ENCODE measurements at regions not wholly inside any gene's neighbourhood (a gene's known extent, or its start where the extent isn't known, plus 50 kb on each side); places are given as distances from the start of the nearest gene placed in this dataset.

- DNase-seq, result no peak
Measured at GRCh38 chr2:147711031-147711430, 133.8 kb upstream of the ACVR2A start.

- no peak for DNase-seq
Measured at GRCh38 chr2:147709655-147710054, 135.2 kb upstream of the ACVR2A start.

DNA sequence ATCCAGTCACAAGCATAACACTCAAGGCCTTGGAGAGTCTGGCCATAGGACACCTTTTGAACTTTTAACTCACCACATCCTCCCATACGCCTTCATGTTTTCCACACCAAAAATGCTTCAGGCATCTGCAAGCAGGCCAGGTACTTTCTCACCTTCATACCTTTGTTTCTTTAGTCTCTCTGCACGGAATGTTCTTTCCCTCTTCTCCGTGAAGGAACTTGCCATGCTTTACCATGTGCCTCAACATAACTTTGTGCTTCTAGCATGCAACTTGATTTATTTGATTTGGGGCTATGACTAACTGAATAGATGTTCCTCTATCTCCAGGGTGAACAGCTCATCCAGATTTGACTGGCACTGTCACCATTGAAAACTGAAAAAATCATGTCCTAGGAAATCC is 141.7 kb upstream of the ACVR2A start:
- no peak for DNase-seq

GRCh38 chr2:147698166-147698565 is 146.7 kb upstream of the ACVR2A start:
- DNase-seq, result no peak

- no peak for DNase-seq
Measured at GRCh38 chr2:147696426-147696825, 148.4 kb upstream of the ACVR2A start.

DNA sequence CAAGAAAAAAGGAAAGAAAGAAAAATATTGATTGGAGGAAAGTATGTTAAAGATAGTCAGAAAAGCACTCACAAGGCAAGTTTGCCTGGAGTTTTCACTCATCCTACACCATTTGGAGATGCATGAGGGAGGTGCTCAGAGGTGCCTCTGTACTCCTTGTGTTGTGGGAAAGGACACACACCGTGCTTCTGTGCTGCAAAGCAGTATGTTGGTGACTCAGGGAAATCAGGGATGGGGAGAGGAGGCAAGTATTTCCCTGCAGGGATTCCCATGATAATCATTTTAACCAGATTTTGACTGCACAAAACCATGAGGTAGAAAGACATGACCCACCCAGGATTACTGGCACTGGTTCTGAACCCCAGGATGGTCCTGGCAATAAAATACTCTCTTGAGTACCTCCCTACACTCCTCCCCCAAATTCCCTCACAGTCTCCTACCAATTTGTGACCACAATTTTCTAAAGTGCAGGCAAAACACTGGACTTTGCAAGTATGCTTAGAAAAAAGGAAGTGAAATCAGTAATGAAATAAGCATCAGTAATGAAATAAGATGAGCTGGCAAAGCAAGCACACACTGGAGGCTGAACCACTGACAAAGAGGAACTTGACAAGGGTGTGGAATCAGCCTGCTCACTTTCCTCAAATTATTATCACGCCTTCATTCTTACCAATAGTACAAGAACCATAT is 155.5 kb upstream of the ACVR2A start:
- DNase-seq, result peak in 2 of 3 donors; percentile 1 to 22

GRCh38 chr2:147688242-147688641 is 156.6 kb upstream of the ACVR2A start:
- DNase-seq, result peak in 1 of 3 donors; percentile 55

DNA sequence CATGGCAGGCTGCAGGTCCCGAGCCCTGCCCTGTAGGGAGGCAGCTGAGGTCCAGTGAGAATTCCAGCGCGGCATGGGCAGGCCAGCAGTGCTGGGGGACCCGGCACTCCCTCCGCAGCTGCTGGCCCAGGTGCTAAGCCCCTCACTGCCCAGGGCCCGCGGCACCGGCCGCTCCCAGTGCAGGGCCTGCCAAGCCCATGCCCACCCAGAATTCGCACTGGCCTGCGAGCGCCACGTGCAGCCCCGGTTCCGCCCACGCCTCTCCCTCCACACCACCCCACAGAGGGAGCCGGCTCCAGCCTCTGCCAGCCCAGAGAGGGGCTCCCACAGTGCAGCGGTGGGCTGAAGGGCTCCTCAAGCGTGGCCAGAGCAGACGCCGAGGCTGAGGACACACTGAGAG is 158.5 kb upstream of the ACVR2A start:
- DNase-seq, result no peak

DNA sequence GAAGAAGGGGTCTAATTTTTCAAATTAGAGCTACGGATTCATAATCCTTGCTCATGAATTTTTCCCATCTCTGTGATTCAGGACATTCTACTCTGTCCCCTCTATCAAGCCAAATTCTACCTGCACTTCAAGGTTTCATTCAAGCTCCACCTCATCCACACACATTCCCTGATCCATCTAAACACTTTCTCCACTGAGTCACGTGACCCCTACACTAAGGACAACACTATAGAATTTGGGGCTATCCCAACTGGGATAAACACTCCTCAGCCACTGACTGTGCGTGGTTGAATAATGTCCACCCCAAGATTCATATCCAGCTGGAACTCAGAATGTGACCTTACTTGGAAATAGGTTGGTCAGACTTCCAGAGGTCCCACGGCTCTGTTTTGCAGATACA is 159.9 kb upstream of the ACVR2A start:
- DNase-seq, result no peak

- DNase-seq, result no peak
Measured at GRCh38 chr2:147683380-147683779, 161.4 kb upstream of the ACVR2A start.

DNA sequence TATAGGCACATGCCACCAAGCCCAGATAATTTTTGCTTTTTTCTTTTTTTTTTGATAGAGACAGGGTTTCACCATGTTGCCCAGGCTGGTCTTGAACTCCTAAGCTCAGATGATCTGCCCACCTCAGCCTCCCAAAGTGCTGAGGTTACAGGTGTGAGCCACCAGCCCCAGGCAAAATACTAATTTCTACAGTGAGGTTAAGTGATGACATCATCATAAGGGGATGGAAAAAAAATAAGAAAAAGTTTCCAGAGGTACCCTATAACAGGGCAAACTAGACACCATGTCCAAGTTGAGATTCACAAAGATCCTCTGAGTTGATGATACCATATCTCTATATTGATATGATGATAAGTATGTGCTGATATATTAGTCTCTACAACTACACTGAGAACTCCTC is 163.7 kb upstream of the ACVR2A start:
- DNase-seq, result no peak

DNA sequence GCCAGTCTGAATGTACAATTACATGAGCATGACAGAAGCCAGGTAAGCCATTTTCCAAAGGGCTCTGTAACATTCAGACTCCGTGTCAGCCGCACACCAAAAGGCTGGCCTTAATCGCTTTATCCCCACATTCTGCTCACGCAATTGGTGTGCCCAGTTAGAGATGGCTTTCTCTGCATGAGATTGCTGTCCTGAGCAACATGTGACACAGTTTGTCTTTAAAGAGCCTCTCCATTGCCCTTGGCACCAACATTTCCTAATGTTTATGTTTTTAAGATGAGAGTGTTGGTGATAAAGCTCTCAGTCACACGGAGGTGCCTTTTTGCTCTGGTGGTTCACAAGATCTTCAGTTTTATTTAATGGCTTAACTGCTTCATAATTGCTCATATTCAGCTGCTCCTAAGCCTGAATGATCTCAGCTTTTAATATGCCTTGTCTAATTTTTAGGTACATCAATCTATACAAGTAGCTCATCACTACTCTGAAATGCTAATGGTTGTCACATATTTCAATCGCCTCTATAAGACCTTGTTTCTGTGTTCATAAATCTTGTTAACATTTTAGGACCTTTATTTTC is 164.8 kb upstream of the ACVR2A start:
- DNase-seq, result no peak

DNA sequence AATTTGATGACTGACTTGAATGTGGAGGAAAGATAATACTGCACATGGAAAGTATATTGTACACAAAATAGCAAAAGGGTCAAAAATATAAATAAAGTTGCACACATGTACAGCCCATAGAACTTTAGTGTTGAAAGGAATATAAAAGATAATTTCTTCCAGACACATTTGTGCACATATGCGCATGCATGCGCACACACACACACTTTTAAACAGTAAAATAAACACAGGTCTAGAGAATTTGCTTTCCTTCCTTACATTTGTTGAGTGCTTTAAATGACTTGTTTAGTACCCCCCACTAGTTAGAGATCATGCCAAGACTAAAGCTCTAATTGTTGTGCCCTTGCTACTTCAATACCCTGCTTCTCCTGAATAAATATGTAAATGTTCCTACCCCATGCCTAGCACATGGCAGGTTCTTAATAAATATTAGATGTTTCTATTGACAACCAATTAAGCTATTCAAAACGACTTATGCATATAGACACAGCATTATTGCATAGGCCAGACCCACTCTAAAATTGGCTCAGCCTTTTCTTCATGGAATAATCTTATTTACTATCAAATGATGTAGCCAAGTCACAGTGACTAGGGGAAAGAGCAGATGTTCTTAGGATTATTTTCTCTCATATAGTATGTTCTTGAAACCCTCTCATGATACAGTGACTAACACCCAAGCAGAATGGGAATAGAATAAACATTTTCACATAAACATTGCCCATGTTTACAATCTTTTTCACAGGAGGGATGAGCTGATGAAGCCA is 165.5 kb upstream of the ACVR2A start:
- peak; percentile 13 to 80 (median 29) for DNase-seq

DNA sequence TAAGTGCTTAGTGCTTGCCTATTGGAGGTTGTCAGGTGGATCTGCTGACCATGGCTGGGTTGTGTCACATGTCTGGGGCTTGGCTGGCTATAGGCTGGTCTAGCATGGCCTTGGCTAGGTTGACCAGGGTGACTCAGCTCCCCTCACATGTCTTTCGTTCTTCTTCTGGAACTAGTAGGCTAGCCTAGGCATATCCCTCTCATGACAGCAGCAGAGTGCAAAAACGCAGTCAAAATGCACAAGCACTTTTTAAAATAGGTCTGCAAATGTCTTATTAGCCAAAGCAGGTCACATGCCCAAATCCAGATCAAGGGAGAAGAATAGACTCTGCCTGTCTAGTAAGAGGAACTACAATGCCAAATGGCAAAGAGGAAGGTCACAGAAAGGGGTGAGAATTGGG is 179.7 kb upstream of the ACVR2A start:
- no peak for DNase-seq

GRCh38 chr2:147663962-147664361 is 180.9 kb upstream of the ACVR2A start:
- no peak for DNase-seq

- DNase-seq, result no peak
Measured at GRCh38 chr2:147663153-147663961, 181.5 kb upstream of the ACVR2A start.

DNA sequence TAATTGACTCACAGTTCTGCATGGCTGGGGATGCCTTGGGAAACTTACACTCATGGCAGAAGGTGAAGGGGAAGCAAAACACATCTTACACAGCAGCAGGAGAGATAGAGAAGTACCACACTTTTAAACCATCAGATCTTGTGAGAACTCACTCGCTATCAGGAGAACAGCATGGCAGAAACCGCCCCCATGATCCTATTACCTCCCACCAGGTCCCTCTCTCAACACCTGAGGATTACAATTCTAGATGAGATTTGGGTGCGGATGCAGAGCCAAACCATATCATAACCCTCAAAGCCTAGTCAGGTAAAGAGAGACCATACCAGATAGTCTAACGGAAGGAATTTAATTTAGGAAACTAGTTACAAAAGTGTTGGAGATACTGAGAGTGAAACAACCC is 182.6 kb upstream of the ACVR2A start:
- DNase-seq, result no peak

GRCh38 chr2:147660680-147661079 is 184.1 kb upstream of the ACVR2A start:
- DNase-seq, result no peak

- no peak for DNase-seq
Measured at GRCh38 chr2:147659051-147659450, 185.8 kb upstream of the ACVR2A start.

GRCh38 chr2:147657086-147658000 is 187.5 kb upstream of the ACVR2A start:
- DNase-seq, result no peak

GRCh38 chr2:147649998-147650397 is 194.8 kb upstream of the ACVR2A start:
- DNase-seq, result no peak
